Cardiac muscle cell (in vitro differentiated cells and primary cell): ENCODE measurements at regions not wholly inside any gene's neighbourhood (a gene's known extent, or its start where the extent isn't known, plus 50 kb on each side); places are given as distances from the start of the nearest gene placed in this dataset.

Experiments
- DNase-seq, 2 donors: peaks; one replicate each; pipeline versions ENCODE4 v3.0.0 to v3.0.0-alpha.2; 2010 to 2017; ENCODE audit warnings: low read depth in 1 of 2, low spot score in 1 of 2
- H3K27ac ChIP-seq: fragments of 200-600 bp; sonication (generic); 2 replicates; pipeline ENCODE4 v1.5.1; 2016
- H3K27me3 ChIP-seq: fragments of 200-600 bp; sonication (generic); 2 replicates; pipeline ENCODE4 v1.6.0; 2016; ENCODE audit warnings: control low read depth
- H3K36me3 ChIP-seq: fragments of 200-600 bp; sonication (generic); 2 replicates; pipeline ENCODE4 v1.5.1; 2016; ENCODE audit warnings: control low read depth
- H3K4me1 ChIP-seq: fragments of 200-600 bp; sonication (generic); 2 replicates; pipeline ENCODE4 v1.8.1; 2017; ENCODE audit warnings: low read depth, mild to moderate bottlenecking, mixed run types
- H3K4me3 ChIP-seq: fragments of 200-600 bp; sonication (generic); 2 replicates; pipeline ENCODE4 v1.5.1; 2016; ENCODE audit warnings: mild to moderate bottlenecking
- H3K9me3 ChIP-seq: fragments of 200-600 bp; sonication (generic); 2 replicates; pipeline ENCODE4 v1.5.1; 2017; ENCODE audit warnings: low read depth, mild to moderate bottlenecking, control low read depth
- CTCF ChIP-seq: IDR thresholded peaks from 2 replicates; pipeline ENCODE4 v1.5.1; 2012; ENCODE audit warnings: low read depth, mild to moderate bottlenecking, low read length

GRCh38 chr15:69668039-69668705, 215.6 kb downstream of the RPLP1 start:
- Histone ChIP-seq H3K9me3 (no peaks in the 10 kb centered on the region), H3K36me3 (no peaks in the 10 kb centered on the region), H3K27me3 (no peaks in the 10 kb centered on the region), H3K4me1 (no peaks in the 10 kb centered on the region), H3K27ac (no peak overlapping the region), H3K4me3 (no peak overlapping the region)
- no peak for TF ChIP-seq CTCF
- no peak for DNase-seq

GRCh38 chr15:69668963-69669362, 216.3 kb downstream of the RPLP1 start:
- DNase-seq, result no peak
- H3K4me1 ChIP-seq, result no peaks in the 10 kb centered on the region

DNA sequence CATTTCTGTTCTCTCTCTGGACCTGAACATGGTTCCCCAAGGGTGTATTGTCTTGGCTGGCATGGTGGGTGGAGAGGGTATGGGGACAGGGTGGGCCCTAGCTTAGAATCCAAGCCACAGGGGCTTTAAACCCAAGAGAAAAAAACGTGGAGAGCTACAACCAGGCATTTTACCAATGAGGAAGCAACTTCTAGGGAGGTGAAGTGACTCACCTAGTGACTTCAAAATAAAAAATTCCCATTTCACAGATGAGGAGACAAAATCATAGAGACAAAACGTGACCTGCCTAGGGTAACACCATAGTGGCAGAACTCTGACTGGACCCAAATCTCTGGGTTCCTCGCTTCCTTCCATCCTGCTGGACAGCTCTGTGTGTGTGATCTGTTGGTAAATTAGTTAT, 216.8 kb downstream of the RPLP1 start:
- Histone ChIP-seq H3K4me1 (no peaks in the 10 kb centered on the region), H3K27me3 (no peaks in the 10 kb centered on the region), H3K9me3 (no peaks in the 10 kb centered on the region), H3K4me3 (no peak overlapping the region), H3K36me3 (no peaks in the 10 kb centered on the region), H3K27ac (no peak overlapping the region)
- no peak for TF ChIP-seq CTCF
- DNase-seq, result no peak

More at GRCh38 chr15:69668963-69669362, 216.3 kb downstream of the RPLP1 start:
- Histone ChIP-seq H3K27me3 (no peaks in the 10 kb centered on the region), H3K9me3 (no peaks in the 10 kb centered on the region), H3K36me3 (no peaks in the 10 kb centered on the region), H3K4me3 (no peak overlapping the region), H3K27ac (no peak overlapping the region)
- no peak for TF ChIP-seq CTCF

- Histone ChIP-seq H3K9me3 (no peaks in the 10 kb centered on the region), H3K27ac (no peak overlapping the region), H3K36me3 (no peaks in the 10 kb centered on the region), H3K27me3 (peaks cover 8% of the 10 kb centered on the region), H3K4me3 (no peak overlapping the region), H3K4me1 (no peaks in the 10 kb centered on the region)
- TF ChIP-seq CTCF, result no peak
- no peak for DNase-seq
These were observed 220.8 kb downstream of the RPLP1 start for GRCh38 chr15:69673291-69673881.

- DNase-seq, result no peak
- TF ChIP-seq CTCF, result no peak
- Histone ChIP-seq H3K4me3 (no peak overlapping the region), H3K36me3 (no peaks in the 10 kb centered on the region), H3K27me3 (peaks cover 11% of the 10 kb centered on the region), H3K9me3 (no peaks in the 10 kb centered on the region), H3K4me1 (no peaks in the 10 kb centered on the region), H3K27ac (no peak overlapping the region)
These were observed 223.1 kb downstream of the RPLP1 start for GRCh38 chr15:69675731-69676130.
